ENCODE measurements at regions not wholly inside any gene's neighbourhood (a gene's known extent, or its start where the extent isn't known, plus 50 kb on each side); places are given as distances from the start of the nearest gene placed in this dataset.

DNA sequence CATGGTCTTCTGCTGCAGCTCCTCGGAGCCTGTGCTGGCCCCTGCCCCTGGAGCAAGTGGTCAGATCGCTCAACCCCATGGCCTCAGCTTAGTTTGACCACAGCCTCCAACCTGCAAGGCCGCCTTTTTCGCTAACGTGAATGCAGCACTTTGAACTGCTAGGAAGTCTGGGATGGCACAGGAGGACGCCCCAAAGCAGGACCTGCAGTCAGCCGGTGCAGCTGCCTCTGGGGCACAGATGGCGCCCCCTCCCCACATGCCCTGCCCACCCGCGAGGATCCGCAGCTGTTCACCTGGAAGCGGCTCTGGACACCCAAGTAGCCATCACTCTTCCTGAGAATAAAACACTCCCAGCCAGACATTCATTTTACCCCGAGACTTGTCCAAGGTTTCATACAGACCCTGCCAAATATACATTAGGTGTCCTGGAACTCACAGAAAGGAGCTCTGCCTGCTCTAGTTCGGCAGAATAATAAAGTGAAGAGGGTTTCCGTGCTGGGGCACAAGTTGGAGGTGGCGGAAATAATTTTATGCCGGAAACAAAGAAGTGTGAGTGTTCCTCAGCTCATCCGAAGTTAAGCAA is 510.1 kb downstream of the EIPR1 start:
- no peak for DNase-seq

DNA sequence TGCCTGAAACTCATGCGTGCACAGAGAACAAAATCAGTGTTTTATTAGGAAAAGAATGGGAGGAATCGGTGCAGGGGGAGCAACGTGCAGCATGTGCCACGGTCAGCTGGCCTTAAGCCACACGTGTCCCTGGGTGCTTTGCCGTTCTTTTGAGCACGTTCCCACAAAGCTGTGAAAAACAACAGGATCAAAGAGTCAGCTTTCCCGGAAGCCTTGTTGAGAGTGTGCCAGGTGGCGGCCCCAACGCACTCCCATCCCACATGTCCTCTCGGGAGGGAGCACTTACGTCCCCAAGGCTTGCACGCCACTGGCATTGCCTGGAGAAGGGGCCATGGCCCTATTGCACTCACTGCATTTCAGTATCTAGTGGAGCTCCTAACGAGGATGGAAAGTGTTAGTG is 511.2 kb downstream of the EIPR1 start:
- DNase-seq, result no peak

DNA sequence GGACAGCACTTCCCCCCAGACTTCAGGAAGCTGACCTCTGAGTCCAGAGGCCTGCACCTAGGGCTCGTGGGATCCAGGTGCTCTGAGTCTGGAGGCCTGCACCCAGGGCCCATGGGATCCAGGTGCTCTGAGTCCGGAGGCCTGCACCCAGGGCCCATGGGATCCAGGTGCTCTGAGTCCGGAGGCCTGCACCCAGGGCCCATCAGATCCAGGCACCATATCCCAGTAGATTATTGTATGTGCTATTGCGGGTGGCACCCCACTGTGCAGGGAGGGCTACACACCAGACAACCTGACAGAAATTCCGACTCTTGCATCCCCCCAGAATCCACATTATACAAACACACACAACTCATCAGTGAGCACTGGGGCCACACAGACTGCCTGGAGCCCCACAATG is 515.2 kb downstream of the EIPR1 start:
- DNase-seq, result no peak

DNA sequence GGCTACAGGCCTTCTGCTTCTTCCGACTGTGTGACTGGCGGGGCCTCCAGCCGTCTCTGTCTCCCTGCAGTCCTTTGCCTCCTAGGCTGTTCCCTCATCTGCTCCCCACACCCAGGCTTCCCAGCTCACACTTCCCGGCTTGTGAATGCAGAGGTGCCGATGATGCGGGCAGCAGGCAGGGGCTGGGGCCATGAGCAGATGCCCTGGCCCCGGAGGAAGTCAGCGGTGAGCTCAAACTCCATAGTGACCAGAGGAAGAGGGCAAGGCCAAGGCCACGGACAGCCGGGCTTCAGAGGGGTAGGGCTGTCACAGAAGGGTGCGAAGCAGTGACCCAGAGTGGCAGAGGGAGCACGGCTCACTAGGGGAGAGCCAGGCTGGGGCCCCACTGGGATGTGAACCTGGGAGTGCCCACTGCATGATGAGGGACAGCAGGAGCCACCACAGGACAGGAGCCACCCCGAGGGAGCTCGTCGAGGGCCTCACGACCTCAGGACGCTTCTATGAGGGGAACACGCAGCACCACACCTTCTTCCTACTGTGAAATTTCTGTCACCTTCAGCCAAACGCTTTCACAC is 515.9 kb downstream of the EIPR1 start:
- DNase-seq, result no peak

DNA sequence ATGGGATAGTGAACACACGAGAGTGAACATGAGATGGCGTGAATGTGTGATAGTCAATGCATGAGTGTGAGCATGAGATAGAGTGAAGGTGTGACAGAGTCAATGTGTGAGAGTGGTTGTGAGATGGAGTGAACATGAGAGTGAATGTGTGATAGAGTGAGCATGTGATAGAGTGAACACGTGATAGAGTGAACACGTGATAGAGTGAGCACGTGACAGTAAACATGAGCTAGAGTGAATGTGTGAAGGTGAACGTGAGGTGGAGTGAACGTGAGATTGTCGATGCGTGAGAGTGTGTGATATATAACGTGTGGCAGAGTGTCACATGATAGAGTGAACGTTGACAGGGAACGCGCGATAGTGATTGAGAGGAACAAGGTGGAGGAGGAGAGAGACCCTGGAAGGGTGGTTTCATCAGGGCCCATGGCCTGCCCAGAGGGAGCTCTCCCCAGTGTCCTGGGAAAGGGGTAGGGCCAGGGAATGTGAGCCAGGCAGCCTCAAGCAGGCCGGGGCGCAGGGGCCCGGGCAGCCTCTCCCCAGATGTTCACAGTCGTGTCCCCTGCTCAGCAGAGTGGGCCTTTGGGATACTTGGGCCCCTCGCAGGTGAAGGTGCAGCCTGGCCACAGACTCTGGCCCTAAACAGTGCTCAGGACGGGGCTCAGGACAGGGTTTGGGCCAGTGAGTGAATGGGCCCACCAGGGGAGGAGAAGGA is 516.9 kb downstream of the EIPR1 start:
- DNase-seq, result no peak

DNA sequence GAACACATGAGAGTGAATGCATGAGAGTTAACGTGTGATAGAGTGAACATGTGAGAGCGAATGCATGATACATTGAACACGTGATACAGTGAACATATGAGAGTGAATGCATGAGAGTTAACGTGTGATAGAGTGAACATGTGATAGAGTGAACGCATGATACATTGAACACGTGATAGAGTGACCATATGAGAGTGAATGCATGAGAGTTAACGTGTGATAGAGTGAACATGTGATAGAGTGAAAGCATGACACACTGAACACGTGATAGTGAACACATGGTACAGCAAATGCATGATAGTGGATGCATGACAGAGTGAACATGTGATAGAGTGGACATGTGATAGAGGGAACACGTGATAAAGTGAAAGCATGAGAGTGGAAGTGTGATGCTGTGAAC is 517.9 kb downstream of the EIPR1 start:
- DNase-seq, result no peak

DNA sequence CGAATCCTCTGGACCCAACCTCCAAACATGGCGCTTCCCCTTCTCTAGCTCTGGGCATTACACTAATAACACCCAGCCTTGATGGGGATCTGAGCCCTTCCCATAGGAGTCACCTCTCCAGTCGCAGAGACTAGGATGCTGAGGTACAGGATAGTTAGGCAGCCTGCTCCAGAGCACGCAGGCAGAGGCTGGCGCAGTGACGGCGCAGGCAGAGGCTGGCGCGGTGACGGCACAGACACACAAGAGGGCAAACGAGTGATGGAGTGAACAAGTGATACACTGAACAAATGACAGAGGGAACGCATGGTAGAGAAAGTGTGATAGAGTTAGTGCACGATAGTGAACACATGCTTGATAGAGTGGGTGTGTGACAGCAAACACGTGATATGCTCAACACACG is 518.5 kb downstream of the EIPR1 start:
- DNase-seq, result no peak

DNA sequence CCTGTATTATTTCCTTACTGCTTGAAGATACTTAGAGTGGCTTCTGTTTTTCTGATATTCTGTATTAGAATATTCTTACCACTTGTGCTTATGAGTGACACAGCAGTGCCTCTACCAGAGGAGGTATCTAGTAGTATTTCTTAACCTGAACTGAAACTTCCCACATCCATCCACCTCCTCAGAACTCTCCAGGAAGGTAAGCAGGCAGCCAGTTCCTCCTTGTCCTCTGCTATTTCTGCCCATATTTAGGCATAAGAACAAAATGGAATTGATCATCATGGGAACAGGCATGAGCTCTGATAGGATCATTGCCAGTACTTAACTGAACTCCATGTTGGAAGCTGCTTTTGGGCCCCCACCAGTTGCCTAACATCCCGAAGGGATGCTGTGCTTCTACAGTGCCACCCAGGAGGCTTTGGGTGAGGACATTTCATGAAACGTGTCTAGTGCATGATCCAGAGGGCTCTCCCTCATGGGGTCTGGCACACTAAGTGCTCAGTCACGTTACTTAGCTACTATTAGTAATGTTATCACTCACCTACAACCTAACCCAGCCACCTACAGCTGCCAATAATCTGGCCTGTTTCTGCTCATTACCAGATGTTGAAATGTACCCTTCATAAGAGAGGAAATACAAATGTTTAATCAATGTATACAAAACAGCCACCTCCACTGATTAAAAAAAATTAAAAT is 520.7 kb downstream of the EIPR1 start:
- DNase-seq, result no peak

DNA sequence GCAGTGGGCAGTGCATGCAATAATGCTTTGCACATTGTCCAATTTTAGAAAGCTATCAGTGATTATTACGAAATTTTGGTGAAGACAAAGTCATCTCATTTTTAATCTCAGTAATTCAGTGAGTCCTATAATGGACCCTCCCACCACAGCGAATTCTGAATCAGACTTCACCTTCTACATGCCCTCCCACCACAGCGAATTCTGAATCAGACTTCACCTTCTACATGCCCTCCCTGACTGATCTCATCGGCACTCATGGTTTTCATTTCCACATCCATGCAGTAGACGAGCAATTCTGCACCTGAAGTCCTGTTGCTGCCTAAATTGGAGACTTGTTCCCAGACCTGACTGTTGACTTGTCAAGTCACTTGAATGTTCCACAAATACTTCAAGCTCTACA is 522.3 kb downstream of the EIPR1 start:
- no peak for DNase-seq

DNA sequence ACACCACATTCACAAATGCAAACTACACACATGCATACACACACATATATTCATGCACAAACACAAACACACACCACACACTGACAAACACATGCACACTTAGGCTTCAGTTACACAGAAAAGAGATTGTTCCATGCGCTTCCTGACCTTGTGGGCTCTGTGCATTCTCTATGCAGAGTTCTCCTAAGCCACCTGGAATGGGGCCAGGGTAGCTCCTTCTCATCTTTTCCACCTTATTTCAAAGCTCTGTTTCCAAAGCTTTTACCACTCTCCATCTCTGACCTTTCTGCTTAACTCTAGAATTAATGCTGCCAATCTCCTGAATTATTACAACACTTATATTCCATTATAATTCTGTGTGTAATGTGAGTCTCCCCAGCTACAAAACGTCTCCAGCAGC is 522.3 kb upstream of the MYT1L start:
- no peak for DNase-seq

DNA sequence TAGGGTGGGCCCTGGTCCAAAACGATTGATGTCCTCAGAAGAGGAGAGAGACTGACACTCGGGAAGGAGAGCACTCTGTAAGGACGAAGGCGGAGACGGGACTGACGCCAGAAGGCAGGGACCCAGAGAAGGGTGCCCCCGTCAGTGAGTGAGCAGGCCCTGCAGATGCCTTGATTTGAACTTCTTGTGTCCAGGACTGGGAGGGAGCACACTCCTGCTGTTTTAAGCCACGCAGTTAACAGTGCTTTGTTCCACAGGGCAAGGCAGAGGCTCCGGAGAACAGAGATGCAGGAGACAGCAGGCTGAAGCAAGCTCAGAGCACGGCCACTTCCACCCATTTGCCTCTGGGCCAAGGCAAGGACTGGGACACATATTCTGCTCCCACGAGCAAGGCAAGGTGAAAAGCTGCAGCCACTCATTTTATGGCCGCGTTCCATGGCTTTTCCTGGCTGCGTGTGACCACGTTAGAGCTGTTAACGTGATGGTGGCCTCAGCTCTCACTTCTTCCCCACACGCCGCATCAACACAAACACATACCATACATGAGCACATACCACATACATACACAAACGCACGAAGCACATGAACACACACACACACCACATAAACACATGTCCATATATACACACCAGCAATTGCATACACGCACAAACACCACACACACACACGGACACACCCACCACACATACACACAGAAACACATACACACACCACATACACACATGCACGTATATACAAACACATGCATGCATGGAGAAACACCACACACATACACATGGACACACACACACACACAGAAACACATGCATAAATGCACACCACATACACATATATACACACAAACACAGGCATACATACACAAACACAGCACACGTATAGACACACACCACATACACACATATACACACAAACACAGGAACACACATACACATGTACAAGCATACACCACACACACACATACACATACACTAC is 521.0 kb upstream of the MYT1L start:
- no peak for DNase-seq

DNA sequence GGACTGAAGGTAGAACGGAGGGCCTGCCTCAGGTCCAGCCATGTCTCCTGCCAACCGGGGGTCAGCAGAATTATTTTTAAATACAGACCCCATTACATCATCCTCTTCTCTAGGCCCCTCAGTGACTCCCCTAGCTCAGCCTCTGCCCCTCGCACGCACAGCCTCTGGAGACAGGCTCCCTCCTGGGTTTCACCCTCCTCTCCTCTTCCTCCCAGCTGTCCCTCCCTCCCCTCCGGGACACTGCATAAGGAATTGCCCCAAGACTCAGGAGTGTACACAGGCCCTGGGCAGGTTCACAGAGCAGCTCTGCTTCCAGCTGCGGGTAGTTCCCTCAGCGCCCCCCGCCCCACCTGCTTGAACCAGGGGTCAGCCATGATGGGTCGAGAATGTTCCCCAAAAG is 520.2 kb upstream of the MYT1L start:
- DNase-seq, result no peak

DNA sequence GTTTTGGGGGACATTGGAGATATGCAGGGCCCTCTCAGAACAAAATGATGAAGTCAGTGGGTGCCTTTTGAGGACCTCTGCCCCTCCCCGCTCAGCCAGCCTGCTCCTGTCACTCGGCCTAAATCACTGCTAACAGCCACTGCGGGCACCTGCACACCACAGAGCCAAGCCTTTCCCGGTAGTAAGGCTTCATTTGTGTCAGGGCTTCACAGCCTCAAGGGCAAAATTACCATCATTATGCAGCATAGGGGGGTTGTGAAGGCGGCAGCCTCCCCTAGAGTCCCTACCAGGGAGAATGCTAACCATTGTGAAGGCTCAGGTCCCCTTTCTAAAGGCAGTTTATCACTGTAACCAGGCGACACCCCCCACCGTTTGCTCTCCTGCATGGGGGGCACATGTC is 519.8 kb upstream of the MYT1L start:
- no peak for DNase-seq

DNA sequence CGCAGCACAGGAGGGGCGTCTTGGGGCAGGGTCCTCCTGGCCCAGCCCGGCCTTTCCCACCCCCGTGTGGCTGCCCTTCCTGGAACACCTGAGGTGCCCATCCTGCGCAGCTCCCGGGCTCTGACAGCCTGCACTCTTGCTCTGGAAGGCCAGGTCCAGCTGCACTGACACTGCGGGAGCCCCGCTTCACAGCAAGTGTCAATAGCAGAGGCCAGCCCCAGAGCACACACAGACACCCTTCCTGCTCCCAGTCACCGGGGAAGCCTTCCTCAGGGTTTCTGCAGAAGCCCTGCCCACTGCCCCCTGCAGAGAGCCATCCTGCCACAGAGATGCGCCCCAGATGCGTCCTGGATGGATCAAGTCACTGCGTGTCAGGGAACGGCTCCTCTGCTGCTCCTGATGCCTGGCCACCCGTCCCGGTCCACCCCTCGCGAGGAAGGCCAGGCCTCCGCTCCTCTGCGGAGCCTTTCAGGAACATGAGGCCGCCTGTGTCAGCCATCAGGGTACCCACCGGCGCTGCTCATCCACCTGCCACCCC is 519.2 kb upstream of the MYT1L start:
- no peak for DNase-seq

DNA sequence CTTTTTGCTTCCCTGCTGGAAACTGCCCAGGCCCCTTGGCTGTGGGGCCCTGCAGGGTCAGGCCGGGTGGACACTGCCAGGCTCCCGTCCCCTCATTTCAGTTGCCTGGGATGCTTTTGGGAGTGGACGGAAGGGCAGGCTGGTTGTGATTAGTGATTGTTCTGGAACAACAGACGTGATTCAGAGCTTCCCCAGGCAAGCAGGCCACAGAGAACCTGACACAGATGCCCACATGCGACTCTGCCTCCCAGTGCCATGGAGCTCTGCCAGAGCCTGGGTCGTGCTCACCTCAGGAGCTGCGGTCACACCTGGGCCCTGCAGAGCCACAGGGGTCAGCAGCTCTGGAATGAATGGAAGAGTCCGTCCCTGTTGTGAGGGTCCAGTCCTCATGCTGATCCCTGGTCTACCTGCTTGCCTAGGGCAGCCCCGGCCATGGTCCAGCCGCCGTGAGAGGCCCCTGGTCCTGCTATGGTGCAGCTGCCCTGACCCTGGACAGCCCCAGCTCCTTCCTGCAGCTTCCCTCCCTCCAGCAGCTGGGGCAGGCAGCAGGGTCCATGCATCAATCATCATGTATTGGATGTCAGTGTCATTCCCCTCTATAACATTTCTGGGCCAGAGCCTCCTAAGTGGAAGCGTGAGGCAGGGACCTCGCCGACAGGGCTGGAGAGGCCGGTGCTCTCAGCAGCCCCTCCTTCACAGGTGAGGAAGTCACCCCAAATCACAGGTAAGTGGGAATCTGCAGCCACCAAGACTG is 518.6 kb upstream of the MYT1L start:
- no peak for DNase-seq

DNA sequence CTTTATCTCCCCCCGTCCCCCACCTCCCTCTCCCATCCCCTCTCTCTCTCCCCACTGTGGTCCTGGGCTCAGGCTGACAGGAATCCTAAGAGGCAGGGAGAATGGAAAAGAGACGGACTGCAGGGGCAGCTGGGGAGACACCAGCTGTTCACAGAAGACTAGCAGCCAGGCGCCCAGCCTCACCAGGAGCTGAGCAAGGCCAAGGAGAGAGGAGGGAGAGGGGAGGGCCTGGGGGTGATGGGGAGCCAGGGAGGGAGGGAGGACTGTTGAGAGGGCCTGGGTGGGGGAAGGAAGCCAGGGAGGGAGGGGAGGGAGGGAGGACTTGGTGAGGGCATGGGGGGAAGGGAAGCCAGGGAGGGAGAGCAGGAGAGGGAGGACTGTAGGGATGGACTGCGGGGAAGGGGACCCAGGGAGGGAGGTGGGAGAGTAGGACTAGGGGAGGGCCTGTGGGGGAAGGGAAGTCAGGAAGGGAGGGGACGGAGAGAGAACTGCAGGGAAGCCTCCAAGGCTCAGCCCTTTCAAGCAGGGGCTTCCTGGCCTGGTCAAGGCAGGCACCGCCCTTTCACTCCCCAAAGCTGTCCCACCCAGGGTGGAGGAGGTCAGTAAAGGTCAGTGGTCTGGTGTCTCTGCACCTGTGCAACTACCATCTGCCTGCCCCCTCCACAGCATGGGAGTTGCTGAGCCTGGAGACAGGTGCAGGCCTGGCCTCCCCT is 517.7 kb upstream of the MYT1L start:
- DNase-seq, result no peak

DNA sequence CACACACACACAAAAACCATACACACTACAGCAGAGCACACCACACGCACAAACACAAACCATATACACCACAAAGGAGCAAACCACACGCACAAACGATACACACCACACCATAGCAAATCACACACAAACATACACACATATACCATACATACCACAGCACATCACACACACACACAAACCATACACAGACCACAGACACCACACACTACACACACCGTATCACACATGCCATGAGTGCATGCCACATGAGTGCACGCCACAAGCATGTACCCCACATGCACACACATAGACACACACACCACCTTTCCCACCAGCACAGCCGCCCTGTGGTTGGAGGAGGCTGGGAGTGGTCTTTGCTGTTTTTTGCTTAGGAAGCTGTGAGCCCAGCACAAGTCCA is 517.1 kb upstream of the MYT1L start:
- DNase-seq, result no peak

DNA sequence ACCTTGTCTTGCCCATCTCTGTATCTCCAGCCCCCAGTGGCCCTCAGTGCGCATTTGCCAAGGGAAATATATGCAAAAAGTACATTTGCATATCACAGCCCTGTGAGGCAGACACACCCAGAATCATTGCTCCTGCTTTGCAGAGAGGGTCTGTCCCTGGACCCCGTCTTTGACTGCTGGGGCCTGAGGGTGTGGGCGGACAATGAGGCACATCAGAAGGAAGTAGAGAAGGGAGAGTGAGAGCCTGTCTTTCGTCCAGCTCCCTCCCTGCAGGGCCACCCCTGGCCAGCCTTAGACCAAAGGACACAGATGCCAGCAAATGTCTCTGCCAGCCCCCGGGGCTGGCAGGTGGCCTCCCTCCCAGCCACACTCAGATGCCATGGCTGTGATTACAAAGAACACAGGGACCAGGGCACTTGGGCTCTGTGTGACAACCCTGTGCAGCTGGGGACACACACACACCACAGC is 516.2 kb upstream of the MYT1L start:
- DNase-seq, result no peak

DNA sequence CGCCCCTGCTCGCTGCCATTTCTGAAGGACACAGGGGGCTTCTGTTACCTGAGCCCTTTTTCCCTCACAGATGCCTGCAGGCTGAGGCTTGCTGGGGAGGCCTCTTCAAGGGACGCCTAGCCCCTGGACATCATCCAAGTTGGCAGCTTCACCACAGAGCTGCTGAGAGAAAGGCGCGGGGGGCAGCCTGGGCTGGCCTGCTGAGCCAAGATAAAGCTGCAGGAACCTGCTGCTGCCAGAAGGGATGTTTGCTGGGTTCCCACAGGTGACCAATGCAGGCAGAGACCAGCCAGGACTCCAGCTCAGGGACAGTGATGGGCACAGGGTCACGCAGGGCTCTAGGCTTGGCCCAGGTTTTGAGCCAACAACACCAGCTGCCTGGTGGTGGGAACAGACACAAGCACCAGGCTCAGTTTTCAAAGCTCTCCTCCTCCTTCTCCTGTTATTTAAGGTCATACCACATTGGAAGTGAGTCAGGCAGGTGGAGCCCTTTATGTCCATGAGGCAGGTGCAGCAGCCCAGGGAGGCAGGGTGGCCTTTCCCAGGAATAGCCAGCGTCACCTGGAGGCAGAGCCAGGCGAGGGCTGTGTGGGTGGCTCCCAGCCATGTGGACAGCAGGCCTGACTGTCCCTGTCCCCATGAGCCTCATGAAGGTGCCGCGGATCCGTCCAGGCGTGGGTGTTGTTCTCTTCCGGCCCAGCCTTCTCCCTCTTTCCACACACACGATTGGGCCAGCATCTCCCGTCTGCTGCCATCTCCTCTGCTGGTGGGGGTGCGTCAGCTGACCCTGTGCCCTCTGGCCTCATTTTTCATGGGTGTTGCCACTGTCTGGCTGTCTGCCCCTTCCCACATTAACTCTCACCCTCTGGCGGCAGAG is 515.5 kb upstream of the MYT1L start:
- DNase-seq, result no peak

DNA sequence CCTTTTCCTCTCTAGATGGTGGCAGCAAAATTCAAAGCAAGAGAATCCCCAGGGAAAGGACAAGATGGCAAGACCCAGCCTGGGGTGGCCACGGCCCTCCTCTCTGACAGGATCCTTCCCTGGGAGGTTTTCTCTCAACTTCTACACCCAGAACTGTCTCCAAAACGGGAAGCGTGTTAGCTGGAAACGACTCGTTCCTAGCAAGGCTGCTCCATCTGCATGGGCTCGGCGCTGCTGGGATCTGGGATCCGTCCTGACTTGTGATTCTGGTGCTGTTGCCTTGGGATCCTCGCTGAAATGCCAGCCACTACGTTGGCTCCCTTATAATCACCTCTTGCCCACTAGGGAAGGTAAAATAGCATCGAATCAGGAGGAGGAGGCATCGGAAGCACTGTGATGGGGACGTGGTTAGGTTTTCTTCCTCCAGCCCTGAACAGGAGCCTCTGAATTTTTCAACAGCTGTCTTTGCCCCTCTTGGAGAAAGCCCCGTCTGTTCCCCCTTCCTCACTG is 514.8 kb upstream of the MYT1L start:
- DNase-seq, result no peak
